HG03139 (cell line): ENCODE measurements at regions not wholly inside any gene's neighbourhood (a gene's known extent, or its start where the extent isn't known, plus 50 kb on each side); places are given as distances from the start of the nearest gene placed in this dataset.
"Not testable (repeated sequence)": the region's sequence is repeated elsewhere in the genome, so short reads cannot be mapped to it uniquely, and the experiment has no call there.

ENCODE experiments used
- ATAC-seq: cut with Tn5 transposase; IDR thresholded peaks from one replicate; pipeline ENCODE4 v1.9.1; 2021; ENCODE audit not compliant: unreplicated experiment

- ATAC-seq: no peak
Measured at GRCh38 chr2:53610260-53610659, 157.3 kb upstream of the CHAC2 start.

GRCh38 chr2:53609551-53609950 lies 158.1 kb upstream of the CHAC2 start:
- ATAC-seq: no peak

- ATAC-seq: no peak
Measured at GRCh38 chr2:53608293-53608692, 159.3 kb upstream of the CHAC2 start.

DNA sequence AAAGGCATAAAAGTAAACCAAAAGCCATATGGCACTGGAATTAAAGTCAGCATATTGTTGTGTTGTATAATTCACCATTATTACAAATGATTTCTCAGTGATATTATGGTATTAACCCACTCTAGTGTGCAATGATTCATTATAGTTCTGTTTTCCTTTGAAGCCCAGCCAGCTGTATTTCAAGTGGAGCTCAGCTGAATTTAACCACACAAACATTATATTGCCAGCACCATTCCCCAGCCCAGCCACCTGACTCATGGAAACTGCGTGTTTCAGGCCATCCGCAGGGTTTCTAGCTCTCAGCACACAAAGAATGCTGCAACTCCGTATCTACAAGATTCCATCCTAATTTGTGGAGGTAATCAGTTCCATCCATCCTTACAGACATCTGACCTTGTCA lies 166.8 kb upstream of the CHAC2 start:
- ATAC-seq: no peak

- ATAC-seq: not testable (repeated sequence)
Measured at GRCh38 chr2:53586733-53587612, 180.6 kb upstream of the CHAC2 start.

DNA sequence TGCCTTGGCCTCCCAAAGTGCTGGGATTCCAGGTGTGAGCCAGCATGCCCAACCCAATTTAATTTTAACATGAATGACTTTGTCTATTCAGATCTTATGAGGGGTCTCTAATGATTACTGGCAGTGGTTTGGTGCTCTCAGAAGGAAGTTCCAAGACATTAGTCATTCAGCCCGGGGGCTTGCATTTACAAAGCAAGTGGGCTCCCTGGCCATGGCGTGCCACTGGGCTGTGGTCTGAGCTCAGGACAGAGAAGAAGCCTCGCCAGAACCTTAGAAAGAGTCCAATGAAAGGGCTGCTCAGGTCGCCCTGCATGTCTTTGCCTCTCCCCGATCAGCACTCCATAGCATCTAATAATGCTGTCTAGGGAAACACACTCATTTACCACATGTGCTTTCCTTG lies 182.6 kb upstream of the CHAC2 start:
- ATAC-seq: no peak

GRCh38 chr2:53583583-53583982 lies 184.0 kb upstream of the CHAC2 start:
- ATAC-seq: no peak

- no peak for ATAC-seq
Measured at GRCh38 chr2:53582556-53582955, 185.0 kb upstream of the CHAC2 start.

- ATAC-seq: no peak
Measured at GRCh38 chr2:53576166-53576565, 191.4 kb upstream of the CHAC2 start.

DNA sequence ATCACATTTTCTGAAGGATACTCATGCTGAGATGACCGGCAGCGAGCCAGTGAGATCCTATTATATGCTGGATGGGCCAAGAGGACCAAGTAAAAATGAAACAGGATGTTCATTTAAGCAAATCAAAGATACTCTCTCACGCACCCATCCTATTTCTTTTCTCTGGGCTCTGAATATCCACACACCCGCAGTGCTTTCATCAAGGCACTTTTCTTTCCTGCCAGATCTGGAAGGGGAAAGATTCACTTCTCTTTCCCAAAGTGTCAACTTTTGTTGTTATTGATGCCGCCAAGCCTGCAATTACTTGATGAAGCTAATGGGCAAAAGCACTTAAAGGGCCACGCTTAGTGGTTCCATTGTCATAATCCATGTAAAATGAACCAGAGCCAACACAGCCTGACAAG lies 191.9 kb upstream of the CHAC2 start:
- ATAC-seq: no peak

GRCh38 chr2:53572696-53573095 lies 194.9 kb upstream of the CHAC2 start:
- ATAC-seq: no peak

- no peak for ATAC-seq
Measured at GRCh38 chr2:53569957-53570727, 197.5 kb upstream of the CHAC2 start.

- no peak for ATAC-seq
Measured at GRCh38 chr2:53568469-53568868, 199.1 kb upstream of the CHAC2 start.

- no peak for ATAC-seq
Measured at GRCh38 chr2:53567073-53567472, 200.5 kb upstream of the CHAC2 start.

DNA sequence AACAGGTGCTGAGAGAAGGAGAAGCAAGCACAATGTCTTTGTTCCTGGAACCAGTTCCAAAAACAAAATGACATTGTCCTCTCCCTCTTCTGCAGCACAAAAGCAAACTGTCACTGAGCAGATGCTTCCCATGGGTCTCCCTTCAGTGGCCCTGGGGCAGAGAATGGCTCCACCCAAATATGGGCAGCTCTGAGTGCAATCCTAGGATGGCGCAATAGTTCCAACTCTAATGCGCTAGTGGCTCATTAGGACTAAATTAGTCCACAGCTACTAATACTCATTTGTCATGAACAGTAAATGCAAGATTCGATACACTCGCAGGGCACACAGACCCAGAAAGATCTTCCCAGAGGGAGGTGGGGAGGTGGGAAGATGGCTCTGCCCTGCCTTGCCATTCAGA lies 205.2 kb upstream of the CHAC2 start:
- ATAC-seq: no peak

DNA sequence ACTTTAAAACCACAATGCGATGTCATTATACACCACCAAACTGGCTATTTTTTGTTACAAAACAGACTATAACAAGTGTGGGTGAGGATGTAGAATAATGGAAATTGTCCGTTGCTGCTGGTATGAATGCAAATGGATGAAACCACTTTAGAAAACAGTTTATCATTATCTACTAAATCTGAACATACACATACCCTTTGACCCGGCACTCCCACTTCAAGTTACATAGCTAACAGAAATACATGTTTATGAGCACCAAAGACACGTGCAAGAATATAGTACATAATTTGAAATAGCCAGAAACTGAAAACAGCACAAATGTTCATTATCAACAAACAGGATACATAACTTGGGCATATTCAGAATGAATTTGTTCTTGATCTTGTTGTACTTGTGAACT lies 206.4 kb upstream of the CHAC2 start:
- no peak for ATAC-seq

GRCh38 chr2:53559302-53559966 lies 208.2 kb upstream of the CHAC2 start:
- no peak for ATAC-seq

DNA sequence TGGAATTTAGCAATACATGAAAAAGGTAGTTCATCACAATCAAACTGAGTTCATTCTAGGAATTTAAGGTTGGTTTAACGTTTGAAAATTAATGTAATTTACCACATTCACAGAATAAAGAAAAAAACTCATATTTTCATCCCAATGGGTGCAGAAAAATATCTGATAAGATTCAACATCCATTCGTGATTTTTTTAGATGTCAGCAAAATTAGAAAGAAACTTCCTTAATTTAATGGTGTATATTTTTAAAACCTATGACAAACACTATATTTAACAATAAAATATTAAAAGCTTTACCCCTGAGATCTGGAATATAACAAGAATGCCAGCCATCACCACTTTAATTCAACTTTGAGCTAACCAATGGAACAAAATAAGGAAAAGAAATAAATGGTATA lies 208.7 kb upstream of the CHAC2 start:
- ATAC-seq: no peak

- no peak for ATAC-seq
Measured at GRCh38 chr2:53549497-53549896, 218.1 kb upstream of the CHAC2 start.

GRCh38 chr2:53545604-53546003 lies 222.0 kb upstream of the CHAC2 start:
- ATAC-seq: no peak

GRCh38 chr2:53544871-53545558 lies 222.6 kb upstream of the CHAC2 start:
- ATAC-seq: no peak
